GM12872 (cell line): ENCODE measurements at regions not wholly inside any gene's neighbourhood (a gene's known extent, or its start where the extent isn't known, plus 50 kb on each side); places are given as distances from the start of the nearest gene placed in this dataset.

Source experiments
- TF ChIP-seq, protein P1 (sequence below): IDR thresholded peaks from 3 replicates; pipeline ENCODE4 v1.5.1; 2011; ENCODE audit warnings: low read depth, mild to moderate bottlenecking, low read length, moderate library complexity; ENCODE audit not compliant: insufficient read depth

DNA sequence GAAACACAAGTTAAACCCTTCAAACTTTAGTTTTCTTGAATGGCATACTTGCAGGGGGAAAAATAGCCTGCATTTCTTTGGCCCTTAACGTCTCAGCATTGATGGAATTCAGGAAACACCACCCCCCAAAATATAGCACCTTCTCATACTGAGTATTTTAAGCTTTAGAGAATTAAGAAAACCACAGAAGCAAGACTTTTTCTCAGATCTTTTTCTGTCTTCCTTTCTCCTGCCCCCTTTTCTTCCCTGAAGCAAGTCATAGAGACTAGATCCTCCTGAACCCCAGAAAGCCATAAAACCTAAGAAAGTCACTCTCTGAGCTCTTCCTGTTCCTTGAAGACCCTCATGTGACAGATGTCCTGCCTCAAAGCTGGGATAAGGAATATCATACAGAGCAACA is 1069.9 kb downstream of the EFNA5 start:
- TF ChIP-seq, protein P1, sequence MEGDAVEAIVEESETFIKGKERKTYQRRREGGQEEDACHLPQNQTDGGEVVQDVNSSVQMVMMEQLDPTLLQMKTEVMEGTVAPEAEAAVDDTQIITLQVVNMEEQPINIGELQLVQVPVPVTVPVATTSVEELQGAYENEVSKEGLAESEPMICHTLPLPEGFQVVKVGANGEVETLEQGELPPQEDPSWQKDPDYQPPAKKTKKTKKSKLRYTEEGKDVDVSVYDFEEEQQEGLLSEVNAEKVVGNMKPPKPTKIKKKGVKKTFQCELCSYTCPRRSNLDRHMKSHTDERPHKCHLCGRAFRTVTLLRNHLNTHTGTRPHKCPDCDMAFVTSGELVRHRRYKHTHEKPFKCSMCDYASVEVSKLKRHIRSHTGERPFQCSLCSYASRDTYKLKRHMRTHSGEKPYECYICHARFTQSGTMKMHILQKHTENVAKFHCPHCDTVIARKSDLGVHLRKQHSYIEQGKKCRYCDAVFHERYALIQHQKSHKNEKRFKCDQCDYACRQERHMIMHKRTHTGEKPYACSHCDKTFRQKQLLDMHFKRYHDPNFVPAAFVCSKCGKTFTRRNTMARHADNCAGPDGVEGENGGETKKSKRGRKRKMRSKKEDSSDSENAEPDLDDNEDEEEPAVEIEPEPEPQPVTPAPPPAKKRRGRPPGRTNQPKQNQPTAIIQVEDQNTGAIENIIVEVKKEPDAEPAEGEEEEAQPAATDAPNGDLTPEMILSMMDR = no peak

DNA sequence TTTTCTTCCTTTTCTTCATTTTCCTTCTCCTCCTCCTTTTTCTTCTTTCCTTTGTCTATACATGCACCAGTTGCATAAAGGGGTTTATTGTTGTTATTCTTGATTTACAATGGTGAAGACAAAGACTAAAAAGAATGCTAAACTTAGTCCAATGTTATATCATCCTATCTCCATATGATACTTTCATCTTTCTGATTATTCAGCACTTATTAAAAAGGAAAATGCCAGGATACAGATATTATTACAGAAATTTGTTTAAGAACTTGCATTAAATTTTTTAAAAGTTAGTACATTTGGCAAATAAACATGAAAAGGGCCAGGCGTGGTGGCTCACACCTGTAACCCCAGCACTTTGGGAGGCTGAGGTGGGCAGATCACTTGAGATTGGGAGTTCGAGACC is 1074.9 kb downstream of the EFNA5 start:
- TF ChIP-seq, protein P1 = no peak

DNA sequence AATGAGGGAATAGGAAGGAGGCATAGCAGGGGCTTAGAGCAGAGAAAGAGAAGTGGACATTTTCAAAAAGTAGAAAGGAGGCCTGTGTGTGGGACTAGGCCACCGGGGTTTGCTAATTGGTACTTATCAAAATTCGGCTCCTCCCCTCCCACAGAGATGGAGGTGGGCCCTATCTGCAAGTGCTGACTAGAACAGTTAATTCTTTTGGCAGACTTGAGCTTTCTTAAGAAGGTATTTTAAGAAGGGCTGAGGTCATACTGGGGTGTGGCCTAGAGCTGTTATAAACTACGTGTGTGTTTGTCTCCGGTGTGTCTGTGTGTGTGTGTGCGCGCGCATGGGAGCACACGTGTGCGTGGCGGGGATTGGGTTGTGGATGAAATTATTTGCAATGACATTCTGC is 1086.5 kb downstream of the EFNA5 start:
- TF ChIP-seq, protein P1 = no peak

DNA sequence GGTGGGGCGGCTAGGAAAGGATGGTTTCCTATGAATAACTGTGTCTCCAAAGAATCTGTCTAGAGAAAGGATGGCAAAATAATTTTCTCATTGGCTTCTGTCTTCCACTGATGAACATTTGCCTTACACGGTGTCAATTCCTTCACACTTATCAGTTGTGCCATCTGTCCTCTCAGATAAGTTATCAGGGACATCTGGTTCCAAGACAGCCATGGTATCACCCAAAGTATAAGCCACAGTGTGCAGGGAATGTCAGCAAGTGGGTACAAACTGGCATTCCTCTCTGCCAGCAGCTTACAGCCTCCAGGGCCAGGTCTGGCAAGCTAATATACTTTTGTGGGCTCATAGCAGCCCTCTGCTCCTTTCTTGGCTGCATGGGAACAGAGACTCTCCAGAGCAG is 1092.0 kb downstream of the EFNA5 start:
- TF ChIP-seq, protein P1 = no peak

DNA sequence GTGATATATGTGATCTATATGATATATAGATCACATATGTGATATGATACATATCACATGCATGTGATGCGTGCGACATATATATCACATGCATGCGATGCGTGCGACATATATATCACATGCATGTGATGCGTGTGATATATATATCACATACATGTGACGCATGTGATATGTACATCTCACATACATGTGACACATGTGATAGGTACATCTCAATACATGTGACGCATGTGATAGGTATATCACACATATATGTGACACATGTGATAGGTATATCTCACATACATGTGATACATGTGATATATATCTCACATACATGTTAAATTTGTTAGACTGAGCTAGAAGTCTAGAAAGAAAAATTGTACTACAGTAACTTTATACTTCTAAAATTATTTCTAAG is 1095.9 kb downstream of the EFNA5 start:
- TF ChIP-seq, protein P1 = no peak

DNA sequence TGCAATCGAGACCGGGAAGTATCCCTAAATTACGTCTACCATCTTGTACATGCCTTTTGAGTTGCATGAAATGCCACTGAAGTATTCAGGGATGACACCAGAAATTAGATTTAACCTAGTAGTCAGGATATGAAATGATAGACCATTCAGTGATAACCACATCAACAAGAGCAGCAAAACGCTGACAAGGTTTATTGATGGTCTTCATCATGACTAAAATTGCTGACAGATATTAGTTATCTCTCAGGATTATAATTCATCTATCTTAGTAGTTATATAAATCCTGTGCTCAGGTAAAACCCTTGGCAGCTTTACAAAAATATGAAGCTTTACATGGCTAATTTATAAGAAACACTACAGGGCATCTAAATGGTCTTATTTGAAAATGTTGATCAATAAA is 1104.7 kb downstream of the EFNA5 start:
- TF ChIP-seq, protein P1 = no peak

DNA sequence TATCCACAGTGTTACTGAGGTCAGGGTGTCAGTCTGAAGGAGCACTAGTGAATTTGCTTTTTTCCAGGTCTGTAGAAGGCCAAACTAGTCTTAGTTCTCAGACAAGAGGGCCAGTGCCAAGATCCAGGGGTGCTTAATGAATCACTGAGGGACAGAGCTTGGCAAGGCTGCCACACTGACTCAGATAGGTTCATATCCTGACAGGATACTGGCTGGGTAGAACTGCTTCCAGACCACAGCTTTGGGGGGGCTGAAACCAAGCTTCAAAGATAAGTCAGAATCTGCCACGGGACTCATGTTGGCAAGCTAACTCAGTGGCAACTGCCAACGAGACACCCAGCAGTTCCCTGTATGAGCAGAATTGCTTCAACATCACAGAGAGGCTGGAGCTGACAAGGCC is 1125.4 kb downstream of the EFNA5 start:
- TF ChIP-seq, protein P1 = no peak

DNA sequence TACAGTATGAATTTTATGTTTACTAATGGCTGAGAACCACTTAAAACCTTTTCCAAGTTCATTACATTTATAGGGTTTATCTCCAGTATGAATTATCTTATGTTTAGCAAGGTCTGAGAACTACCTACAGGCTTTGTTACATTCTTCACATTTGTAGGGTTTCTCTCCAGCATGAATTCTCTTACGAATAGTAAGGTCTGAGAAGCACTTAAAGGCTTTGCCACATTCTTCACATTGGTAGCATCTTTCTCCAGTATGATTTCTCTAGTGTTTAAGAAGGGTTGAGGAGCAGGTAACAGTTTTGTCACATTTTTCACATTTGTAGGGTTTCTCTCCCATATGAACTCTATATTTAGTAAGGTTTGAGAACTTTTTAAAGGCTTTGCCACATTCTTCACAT is 1127.4 kb downstream of the EFNA5 start:
- TF ChIP-seq, protein P1 = no peak
